ENCODE measurements at regions not wholly inside any gene's neighbourhood (a gene's known extent, or its start where the extent isn't known, plus 50 kb on each side); places are given as distances from the start of the nearest gene placed in this dataset.
A peak's percentile ranks its signal among the peaks of the same experiment; 100 is the strongest.

- Histone ChIP-seq H3K36me3 (no peaks in the 10 kb centered on the region), H3K27ac (no peak overlapping the region), H3K9me3 (no peaks in the 10 kb centered on the region), H3K4me3 (no peak overlapping the region), H3K27me3 (no peaks in the 10 kb centered on the region), H3K4me1 (peaks cover 0 to 14% (median 0%) of the 10 kb centered on the region in 4 donors)
- TF ChIP-seq EP300 (IDR thresholded peaks at IDR 0.05): no peak
- 88 to 93% methylated on average over 4 of the region's 4 CpGs for WGBS, 2 donors
- DNase-seq (ENCODE audit: low spot score in 2 of 2): no peak
These were observed 53.4 kb upstream of the SLC35B4 start for GRCh38 chr7:134370135-134370534.

- peaks cover 0 to 14% (median 0%) of the 10 kb centered on the region in 4 donors for H3K4me1 ChIP-seq
- no peak overlapping the region for H3K4me3 ChIP-seq
- peak overlapping the region in 1 of 4 donors; percentile 5 for H3K27ac ChIP-seq
- H3K36me3 ChIP-seq: no peaks in the 10 kb centered on the region
- DNase-seq (ENCODE audit: low spot score in 2 of 2): peak in 1 of 2 donors; percentile 9
- 12 to 17% methylated on average over 2 of the region's 2 CpGs for WGBS, 2 donors
- no peaks in the 10 kb centered on the region for H3K9me3 ChIP-seq
- no peak for TF ChIP-seq POLR2A (IDR thresholded peaks at IDR 0.05)
- TF ChIP-seq EP300 (IDR thresholded peaks at IDR 0.05): no peak
- no peak for TF ChIP-seq CTCF (IDR thresholded peaks at IDR 0.05)
- no peaks in the 10 kb centered on the region for H3K27me3 ChIP-seq
These were observed 52.3 kb upstream of the SLC35B4 start for GRCh38 chr7:134368851-134369544.

GRCh38 chr7:134367956-134368749 is 51.4 kb upstream of the SLC35B4 start:
- H3K27me3 ChIP-seq: no peaks in the 10 kb centered on the region
- WGBS, 2 donors: 68 to 76% methylated on average over 5 of the region's 5 CpGs
- H3K9me3 ChIP-seq: no peaks in the 10 kb centered on the region
- no peaks in the 10 kb centered on the region for H3K36me3 ChIP-seq
- peaks cover 0 to 14% (median 0%) of the 10 kb centered on the region in 4 donors for H3K4me1 ChIP-seq
- no peak overlapping the region for H3K27ac ChIP-seq
- no peak for DNase-seq (ENCODE audit: low spot score in 2 of 2)
- H3K4me3 ChIP-seq: no peak overlapping the region
- TF ChIP-seq POLR2A (IDR thresholded peaks at IDR 0.05): no peak
- TF ChIP-seq CTCF (IDR thresholded peaks at IDR 0.05): no peak
- no peak for TF ChIP-seq EP300 (IDR thresholded peaks at IDR 0.05)
